ENCODE measurements at regions not wholly inside any gene's neighbourhood (a gene's known extent, or its start where the extent isn't known, plus 50 kb on each side); places are given as distances from the start of the nearest gene placed in this dataset.

- Histone ChIP-seq H3K36me3 (ENCODE audit: control insufficient read depth, insufficient read depth, low read length) (no peaks in the 10 kb centered on the region), H3K9me3 (ENCODE audit: control insufficient read depth, insufficient read depth, low read depth, low read length) (no peaks in the 10 kb centered on the region), H3K4me3 (ENCODE audit: low read depth in 2 of 2, low read length in 2 of 2) (no peak overlapping the region), H3K27ac (ENCODE audit: low read length) (no peak overlapping the region), H3K4me1 (ENCODE audit: control insufficient read depth, insufficient read depth, low read length) (no peaks in the 10 kb centered on the region), H3K27me3 (ENCODE audit: control insufficient read depth, insufficient read depth, low read length) (no peaks in the 10 kb centered on the region; the same call in 1 of the 2 replicates)
- intact Hi-C loops (cut with micrococcal nuclease; ENCODE audit: unreplicated experiment) (no loop called here), in situ Hi-C loops (cut with HindIII; ENCODE audit: low pct_unique_long_range_greater_than_20kb, low sequenced_read_pairs) (no loop called here)
- no TSS peak for BruUV-seq (replicated peaks)
- DNase-seq (ENCODE audit: low read depth, low spot score) (no peak), ATAC-seq (no peak)
- POLR2A ChIA-PET, result no interaction called here
- CTCF ChIA-PET, result no interaction called here
- TF ChIP-seq, protein P1, sequence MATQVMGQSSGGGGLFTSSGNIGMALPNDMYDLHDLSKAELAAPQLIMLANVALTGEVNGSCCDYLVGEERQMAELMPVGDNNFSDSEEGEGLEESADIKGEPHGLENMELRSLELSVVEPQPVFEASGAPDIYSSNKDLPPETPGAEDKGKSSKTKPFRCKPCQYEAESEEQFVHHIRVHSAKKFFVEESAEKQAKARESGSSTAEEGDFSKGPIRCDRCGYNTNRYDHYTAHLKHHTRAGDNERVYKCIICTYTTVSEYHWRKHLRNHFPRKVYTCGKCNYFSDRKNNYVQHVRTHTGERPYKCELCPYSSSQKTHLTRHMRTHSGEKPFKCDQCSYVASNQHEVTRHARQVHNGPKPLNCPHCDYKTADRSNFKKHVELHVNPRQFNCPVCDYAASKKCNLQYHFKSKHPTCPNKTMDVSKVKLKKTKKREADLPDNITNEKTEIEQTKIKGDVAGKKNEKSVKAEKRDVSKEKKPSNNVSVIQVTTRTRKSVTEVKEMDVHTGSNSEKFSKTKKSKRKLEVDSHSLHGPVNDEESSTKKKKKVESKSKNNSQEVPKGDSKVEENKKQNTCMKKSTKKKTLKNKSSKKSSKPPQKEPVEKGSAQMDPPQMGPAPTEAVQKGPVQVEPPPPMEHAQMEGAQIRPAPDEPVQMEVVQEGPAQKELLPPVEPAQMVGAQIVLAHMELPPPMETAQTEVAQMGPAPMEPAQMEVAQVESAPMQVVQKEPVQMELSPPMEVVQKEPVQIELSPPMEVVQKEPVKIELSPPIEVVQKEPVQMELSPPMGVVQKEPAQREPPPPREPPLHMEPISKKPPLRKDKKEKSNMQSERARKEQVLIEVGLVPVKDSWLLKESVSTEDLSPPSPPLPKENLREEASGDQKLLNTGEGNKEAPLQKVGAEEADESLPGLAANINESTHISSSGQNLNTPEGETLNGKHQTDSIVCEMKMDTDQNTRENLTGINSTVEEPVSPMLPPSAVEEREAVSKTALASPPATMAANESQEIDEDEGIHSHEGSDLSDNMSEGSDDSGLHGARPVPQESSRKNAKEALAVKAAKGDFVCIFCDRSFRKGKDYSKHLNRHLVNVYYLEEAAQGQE (IDR thresholded peaks at IDR 0.05; ENCODE audit: insufficient read depth in 1 of 2, low read depth in 2 of 2, low read length in 1 of 2), result no peak
- TF ChIP-seq, protein P2, sequence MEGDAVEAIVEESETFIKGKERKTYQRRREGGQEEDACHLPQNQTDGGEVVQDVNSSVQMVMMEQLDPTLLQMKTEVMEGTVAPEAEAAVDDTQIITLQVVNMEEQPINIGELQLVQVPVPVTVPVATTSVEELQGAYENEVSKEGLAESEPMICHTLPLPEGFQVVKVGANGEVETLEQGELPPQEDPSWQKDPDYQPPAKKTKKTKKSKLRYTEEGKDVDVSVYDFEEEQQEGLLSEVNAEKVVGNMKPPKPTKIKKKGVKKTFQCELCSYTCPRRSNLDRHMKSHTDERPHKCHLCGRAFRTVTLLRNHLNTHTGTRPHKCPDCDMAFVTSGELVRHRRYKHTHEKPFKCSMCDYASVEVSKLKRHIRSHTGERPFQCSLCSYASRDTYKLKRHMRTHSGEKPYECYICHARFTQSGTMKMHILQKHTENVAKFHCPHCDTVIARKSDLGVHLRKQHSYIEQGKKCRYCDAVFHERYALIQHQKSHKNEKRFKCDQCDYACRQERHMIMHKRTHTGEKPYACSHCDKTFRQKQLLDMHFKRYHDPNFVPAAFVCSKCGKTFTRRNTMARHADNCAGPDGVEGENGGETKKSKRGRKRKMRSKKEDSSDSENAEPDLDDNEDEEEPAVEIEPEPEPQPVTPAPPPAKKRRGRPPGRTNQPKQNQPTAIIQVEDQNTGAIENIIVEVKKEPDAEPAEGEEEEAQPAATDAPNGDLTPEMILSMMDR (IDR thresholded peaks at IDR 0.05), result no peak
- TF ChIP-seq TCF7L2 (IDR thresholded peaks at IDR 0.05; ENCODE audit: low read depth, low read length), result no peak
- no peak for TF ChIP-seq POLR2AphosphoS5 (IDR thresholded peaks at IDR 0.05; ENCODE audit: low read depth, low read length)
- no peak for TF ChIP-seq SIN3A (IDR thresholded peaks at IDR 0.05; ENCODE audit: borderline replicate concordance, insufficient read depth, low read depth, low read length)
Observed at GRCh38 chr11:114847306-114847975, 169.1 kb downstream of the NXPE2 start.

- CTCF ChIA-PET, result no interaction called here
- DNase-seq (ENCODE audit: low read depth, low spot score) (no peak), ATAC-seq (no peak)
- Histone ChIP-seq H3K27me3 (ENCODE audit: control insufficient read depth, insufficient read depth, low read length) (no peaks in the 10 kb centered on the region; the same call in 1 of the 2 replicates), H3K4me3 (ENCODE audit: low read depth in 2 of 2, low read length in 2 of 2) (no peak overlapping the region), H3K9me3 (ENCODE audit: control insufficient read depth, insufficient read depth, low read depth, low read length) (no peaks in the 10 kb centered on the region), H3K27ac (ENCODE audit: low read length) (no peak overlapping the region), H3K4me1 (ENCODE audit: control insufficient read depth, insufficient read depth, low read length) (no peaks in the 10 kb centered on the region), H3K36me3 (ENCODE audit: control insufficient read depth, insufficient read depth, low read length) (no peaks in the 10 kb centered on the region)
- TF ChIP-seq, protein P2 (IDR thresholded peaks at IDR 0.05), result no peak
- no peak for TF ChIP-seq POLR2AphosphoS5 (IDR thresholded peaks at IDR 0.05; ENCODE audit: low read depth, low read length)
- no peak for TF ChIP-seq SIN3A (IDR thresholded peaks at IDR 0.05; ENCODE audit: borderline replicate concordance, insufficient read depth, low read depth, low read length)
- TF ChIP-seq TCF7L2 (IDR thresholded peaks at IDR 0.05; ENCODE audit: low read depth, low read length), result no peak
- TF ChIP-seq, protein P1 (IDR thresholded peaks at IDR 0.05; ENCODE audit: insufficient read depth in 1 of 2, low read depth in 2 of 2, low read length in 1 of 2), result no peak
- BruUV-seq (replicated peaks), result no TSS peak
- intact Hi-C loops (cut with micrococcal nuclease; ENCODE audit: unreplicated experiment), result no loop called here
- in situ Hi-C loops (cut with HindIII; ENCODE audit: low pct_unique_long_range_greater_than_20kb, low sequenced_read_pairs), result no loop called here
- POLR2A ChIA-PET, result no interaction called here
Observed at GRCh38 chr11:114848027-114848426, 169.7 kb downstream of the NXPE2 start.

Data from Panc1 (cell line).